GM18867 (cell line): ENCODE measurements at regions not wholly inside any gene's neighbourhood (a gene's known extent, or its start where the extent isn't known, plus 50 kb on each side); places are given as distances from the start of the nearest gene placed in this dataset.
A peak's percentile ranks its signal among the peaks of the same experiment; 100 is the strongest.

Experiments used
- ATAC-seq: cut with Tn5 transposase; IDR thresholded peaks from one replicate; pipeline ENCODE4 v1.9.1; 2021; ENCODE audit warnings: mild to moderate bottlenecking, moderate library complexity; ENCODE audit not compliant: unreplicated experiment

- no peak for ATAC-seq
These were observed 748.0 kb downstream of the PCDH18 start for GRCh38 chr4:136784326-136784725.

GRCh38 chr4:136769717-136770116 is 762.6 kb downstream of the PCDH18 start:
- no peak for ATAC-seq

- ATAC-seq = no peak
These were observed 763.4 kb downstream of the PCDH18 start for GRCh38 chr4:136768925-136769275.

- no peak for ATAC-seq
These were observed 763.9 kb downstream of the PCDH18 start for GRCh38 chr4:136768213-136768924.

- no peak for ATAC-seq
These were observed 768.4 kb downstream of the PCDH18 start for GRCh38 chr4:136763919-136764318.

- no peak for ATAC-seq
These were observed 776.8 kb downstream of the PCDH18 start for GRCh38 chr4:136755531-136755916.

- ATAC-seq = no peak
These were observed 777.3 kb downstream of the PCDH18 start for GRCh38 chr4:136754810-136755530.

GRCh38 chr4:136751556-136751955 is 780.7 kb downstream of the PCDH18 start:
- no peak for ATAC-seq

- ATAC-seq = no peak
These were observed 781.4 kb downstream of the PCDH18 start for GRCh38 chr4:136750897-136751296.

GRCh38 chr4:136749989-136750388 is 782.3 kb downstream of the PCDH18 start:
- no peak for ATAC-seq

- ATAC-seq = no peak
These were observed 783.5 kb downstream of the PCDH18 start for GRCh38 chr4:136748773-136749172.

GRCh38 chr4:136748165-136748564 is 784.1 kb downstream of the PCDH18 start:
- ATAC-seq = no peak

GRCh38 chr4:136743238-136743637 is 789.1 kb downstream of the PCDH18 start:
- no peak for ATAC-seq

GRCh38 chr4:136742333-136742732 is 790.0 kb downstream of the PCDH18 start:
- ATAC-seq = no peak

GRCh38 chr4:136741468-136741867 is 790.8 kb downstream of the PCDH18 start:
- no peak for ATAC-seq

- ATAC-seq = no peak
These were observed 792.0 kb downstream of the PCDH18 start for GRCh38 chr4:136740326-136740725.

GRCh38 chr4:136737066-136737465 is 795.2 kb downstream of the PCDH18 start:
- ATAC-seq = no peak

- ATAC-seq = no peak
These were observed 801.3 kb downstream of the PCDH18 start for GRCh38 chr4:136731025-136731424.

GRCh38 chr4:136725286-136726081 is 806.8 kb downstream of the PCDH18 start:
- ATAC-seq = no peak

- peak; percentile 65 for ATAC-seq
These were observed 819.2 kb downstream of the PCDH18 start for GRCh38 chr4:136713140-136713539.

GRCh38 chr4:136709897-136710296 is 822.4 kb downstream of the PCDH18 start:
- no peak for ATAC-seq

- no peak for ATAC-seq
These were observed 825.4 kb downstream of the PCDH18 start for GRCh38 chr4:136706942-136707341.
